Thyroid gland (tissue), 4 donors: ENCODE measurements at regions not wholly inside any gene's neighbourhood (a gene's known extent, or its start where the extent isn't known, plus 50 kb on each side); places are given as distances from the start of the nearest gene placed in this dataset.
"Not testable (repeated sequence)": the region's sequence is repeated elsewhere in the genome, so short reads cannot be mapped to it uniquely, and the experiment has no call there.

Source experiments
- DNase-seq, 2 donors: peaks; one replicate each; pipeline ENCODE4 v3.0.0-alpha.2; 2019
- H3K27ac ChIP-seq, 3 donors: fragments of 200-600 bp; sonication (generic); 1 replicate in 2 of 3; 2 replicates in 1 of 3; pipeline ENCODE4 v1.5.1; 2016 to 2019; ENCODE audit warnings: mild to moderate bottlenecking in 1 of 3, moderate library complexity in 1 of 3
- H3K27me3 ChIP-seq: fragments of 200-600 bp; sonication (generic); one replicate; pipeline ENCODE4 v1.5.1; 2019
- H3K36me3 ChIP-seq, 2 donors: fragments of 200-600 bp; sonication (generic); one replicate each; pipeline ENCODE4 v1.5.1; 2016 to 2019
- H3K4me1 ChIP-seq, 2 donors: fragments of 200-600 bp; sonication (generic); one replicate each; pipeline ENCODE4 v1.5.1; 2017 to 2019
- H3K4me3 ChIP-seq, 3 donors: fragments of 200-600 bp; sonication (generic); replicated peaks in 1 of 3; 1 replicate in 2 of 3; 2 replicates in 1 of 3; pipeline ENCODE4 v1.5.1; 2016; ENCODE audit warnings: mild to moderate bottlenecking in 1 of 3
- H3K9me3 ChIP-seq: fragments of 200-600 bp; sonication (generic); one replicate; pipeline ENCODE4 v1.5.1; 2017
- POLR2A ChIP-seq, 2 donors: fragments of 450-650 bp; IDR thresholded peaks; one replicate each; pipeline ENCODE4 v1.6.1; 2017; ENCODE audit warnings: antibody characterized with exemption in 2 of 2, mild to moderate bottlenecking in 2 of 2, moderate library complexity in 1 of 2
- WGBS, 2 donors: methylation state at CpG; one replicate each; pipeline ENCODE4 v1.1.5; 2017; 5-methylcytosine and 5-hydroxymethylcytosine counted together
- intact Hi-C: fragments of 100-400 bp; cut with DNase I; formaldehyde crosslinking; loops from one replicate; pipeline ENCODE4 v1.15.1; 2023
- TF ChIP-seq, protein P1 (sequence below), 6 experiments: fragments of 200-600 bp in 3 of 6; fragments of 450-650 bp in 3 of 6; sonication (generic) in 3 of 6; IDR thresholded peaks; one replicate each; pipeline ENCODE4 v1.5.1; 2016 to 2019; ENCODE audit warnings: antibody characterized with exemption in 6 of 6, mild to moderate bottlenecking in 2 of 6, inconsistent platforms in 1 of 6, moderate library complexity in 1 of 6

DNA sequence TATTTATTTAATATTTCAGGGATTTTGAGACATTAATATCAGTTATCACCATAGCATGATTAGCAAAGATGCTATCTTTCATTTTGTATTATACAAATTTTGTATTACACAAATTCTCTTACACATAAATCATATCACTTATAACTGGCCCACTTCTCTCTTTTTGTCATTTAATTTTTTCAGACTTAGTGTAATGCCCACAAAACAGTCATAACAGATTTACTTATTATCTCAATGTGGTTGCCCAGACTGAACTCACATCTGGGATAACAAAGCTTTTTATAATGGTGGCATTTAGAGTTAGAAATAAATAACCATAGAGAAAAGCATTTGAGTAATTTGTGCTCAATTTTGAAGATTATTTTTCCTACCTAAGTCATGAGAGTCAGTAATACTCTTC, 148.3 kb downstream of the TFAP2B start:
- no peak overlapping the region for H3K4me3 ChIP-seq
- H3K4me1 ChIP-seq: no peaks in the 10 kb centered on the region
- H3K27me3 ChIP-seq: no peaks in the 10 kb centered on the region
- no peaks in the 10 kb centered on the region for H3K36me3 ChIP-seq
- no peak for TF ChIP-seq POLR2A (IDR thresholded peaks at IDR 0.05)
- TF ChIP-seq, protein P1, sequence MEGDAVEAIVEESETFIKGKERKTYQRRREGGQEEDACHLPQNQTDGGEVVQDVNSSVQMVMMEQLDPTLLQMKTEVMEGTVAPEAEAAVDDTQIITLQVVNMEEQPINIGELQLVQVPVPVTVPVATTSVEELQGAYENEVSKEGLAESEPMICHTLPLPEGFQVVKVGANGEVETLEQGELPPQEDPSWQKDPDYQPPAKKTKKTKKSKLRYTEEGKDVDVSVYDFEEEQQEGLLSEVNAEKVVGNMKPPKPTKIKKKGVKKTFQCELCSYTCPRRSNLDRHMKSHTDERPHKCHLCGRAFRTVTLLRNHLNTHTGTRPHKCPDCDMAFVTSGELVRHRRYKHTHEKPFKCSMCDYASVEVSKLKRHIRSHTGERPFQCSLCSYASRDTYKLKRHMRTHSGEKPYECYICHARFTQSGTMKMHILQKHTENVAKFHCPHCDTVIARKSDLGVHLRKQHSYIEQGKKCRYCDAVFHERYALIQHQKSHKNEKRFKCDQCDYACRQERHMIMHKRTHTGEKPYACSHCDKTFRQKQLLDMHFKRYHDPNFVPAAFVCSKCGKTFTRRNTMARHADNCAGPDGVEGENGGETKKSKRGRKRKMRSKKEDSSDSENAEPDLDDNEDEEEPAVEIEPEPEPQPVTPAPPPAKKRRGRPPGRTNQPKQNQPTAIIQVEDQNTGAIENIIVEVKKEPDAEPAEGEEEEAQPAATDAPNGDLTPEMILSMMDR (IDR thresholded peaks at IDR 0.05): no peak
- no peak overlapping the region for H3K27ac ChIP-seq
- intact Hi-C loops: no loop called here
- no peaks in the 10 kb centered on the region for H3K9me3 ChIP-seq
- DNase-seq: no peak

DNA sequence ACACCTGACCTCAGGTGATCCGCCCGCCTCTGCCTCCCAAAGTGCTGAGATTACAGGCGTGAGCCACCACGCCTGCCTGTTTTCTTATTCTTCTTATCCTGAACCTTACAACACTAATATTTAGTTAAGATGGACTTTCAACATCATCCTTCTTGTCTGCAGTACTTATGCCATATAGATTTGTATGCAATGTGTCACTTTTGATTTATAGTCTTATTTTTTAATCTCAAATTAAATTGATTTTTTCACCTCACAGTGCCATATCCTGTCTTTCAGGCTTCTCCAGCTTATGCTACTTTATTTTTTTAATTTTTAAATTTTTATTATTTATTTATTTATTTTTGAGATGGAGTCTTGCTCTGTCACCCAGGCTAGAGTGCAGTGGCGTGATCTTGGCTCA, 149.6 kb downstream of the TFAP2B start:
- H3K27ac ChIP-seq, H3K27me3 ChIP-seq, DNase-seq, H3K36me3 ChIP-seq, H3K4me3 ChIP-seq, H3K4me1 ChIP-seq, H3K9me3 ChIP-seq, intact Hi-C loops: not testable (repeated sequence)
- 94 to 97% methylated on average over 5 of the region's 5 CpGs for WGBS, 2 donors

DNA sequence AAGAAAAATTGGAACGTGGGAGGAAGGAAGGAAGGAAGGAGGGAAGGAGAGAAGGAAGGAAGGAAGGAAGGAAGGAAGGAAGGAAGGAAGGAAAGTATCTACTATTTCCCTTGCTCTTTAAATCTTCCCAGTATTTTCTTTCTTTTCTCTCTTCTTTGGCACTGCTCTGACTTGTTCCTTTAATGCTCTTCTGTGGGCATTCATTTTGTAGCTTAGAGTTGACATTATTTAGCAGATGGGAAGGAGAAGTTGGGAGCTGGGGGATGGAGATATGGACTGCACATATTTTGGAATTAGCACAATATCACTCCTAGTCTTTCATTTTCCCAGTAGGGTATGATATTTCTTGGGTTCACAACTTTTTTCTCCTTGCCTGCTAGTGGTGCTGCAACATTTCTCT, 152.2 kb downstream of the TFAP2B start:
- Histone ChIP-seq H3K9me3 (no peaks in the 10 kb centered on the region), H3K27ac (no peak overlapping the region), H3K27me3 (no peaks in the 10 kb centered on the region), H3K36me3 (no peaks in the 10 kb centered on the region), H3K4me3 (no peak overlapping the region), H3K4me1 (no peaks in the 10 kb centered on the region)
- TF ChIP-seq, protein P1 (IDR thresholded peaks at IDR 0.05): no peak
- no peak for DNase-seq
- WGBS, 2 donors: 38 to 42% methylated on average over 1 of the region's 1 CpG
- intact Hi-C loops: no loop called here

DNA sequence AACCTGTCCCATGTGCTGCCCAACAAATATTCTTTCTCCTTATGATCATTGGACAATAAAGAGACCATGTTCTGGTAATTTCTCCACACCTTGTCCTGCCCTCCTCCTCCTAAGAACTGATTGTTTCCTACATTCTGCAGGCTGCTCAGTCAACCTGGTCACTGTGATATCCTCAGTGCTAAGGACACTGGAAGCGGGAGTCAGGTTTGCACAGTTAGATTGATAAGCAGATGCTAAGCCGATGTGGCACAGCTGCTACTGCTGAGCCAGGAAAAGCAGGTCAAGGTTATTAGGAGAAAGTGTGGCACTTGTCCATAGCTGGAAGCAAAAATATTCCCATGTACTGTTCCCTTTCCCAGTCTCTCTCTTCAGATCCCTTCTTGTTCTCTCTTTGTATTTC, 154.8 kb downstream of the TFAP2B start:
- intact Hi-C loops: no loop called here
- no peak overlapping the region for H3K4me3 ChIP-seq
- H3K27me3 ChIP-seq: no peaks in the 10 kb centered on the region
- TF ChIP-seq POLR2A (IDR thresholded peaks at IDR 0.05): no peak
- TF ChIP-seq, protein P1 (IDR thresholded peaks at IDR 0.05): no peak
- H3K9me3 ChIP-seq: no peaks in the 10 kb centered on the region
- 48 to 68% methylated on average over 2 of the region's 2 CpGs for WGBS, 2 donors
- H3K36me3 ChIP-seq: no peaks in the 10 kb centered on the region
- H3K27ac ChIP-seq: no peak overlapping the region
- no peak for DNase-seq
- no peaks in the 10 kb centered on the region for H3K4me1 ChIP-seq

DNA sequence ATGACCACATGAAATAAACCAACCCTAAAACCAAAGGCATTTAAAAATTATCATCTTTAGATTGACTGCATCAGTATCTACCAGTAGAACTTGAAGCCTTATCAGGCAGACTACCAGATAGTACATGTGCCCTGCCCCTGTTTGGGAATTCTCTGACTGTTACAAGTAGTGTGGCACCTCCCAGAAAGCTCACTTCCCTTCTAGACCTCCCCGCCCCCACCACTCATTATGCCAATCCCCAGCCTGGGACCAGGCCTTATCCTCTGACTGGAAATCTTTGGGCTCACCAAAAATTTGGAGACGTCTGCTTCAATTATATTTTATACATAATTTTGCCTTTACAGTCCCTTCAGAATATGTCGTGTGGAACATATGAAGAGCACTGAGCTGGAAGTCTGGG, 155.6 kb downstream of the TFAP2B start:
- TF ChIP-seq, protein P1 (IDR thresholded peaks at IDR 0.05): no peak
- TF ChIP-seq POLR2A (IDR thresholded peaks at IDR 0.05): no peak
- intact Hi-C loops: no loop called here
- no peaks in the 10 kb centered on the region for H3K36me3 ChIP-seq
- no peaks in the 10 kb centered on the region for H3K9me3 ChIP-seq
- no peaks in the 10 kb centered on the region for H3K27me3 ChIP-seq
- 83 to 85% methylated on average over 3 of the region's 3 CpGs for WGBS, 2 donors
- no peaks in the 10 kb centered on the region for H3K4me1 ChIP-seq
- no peak for DNase-seq
- H3K27ac ChIP-seq: no peak overlapping the region
- H3K4me3 ChIP-seq: no peak overlapping the region

DNA sequence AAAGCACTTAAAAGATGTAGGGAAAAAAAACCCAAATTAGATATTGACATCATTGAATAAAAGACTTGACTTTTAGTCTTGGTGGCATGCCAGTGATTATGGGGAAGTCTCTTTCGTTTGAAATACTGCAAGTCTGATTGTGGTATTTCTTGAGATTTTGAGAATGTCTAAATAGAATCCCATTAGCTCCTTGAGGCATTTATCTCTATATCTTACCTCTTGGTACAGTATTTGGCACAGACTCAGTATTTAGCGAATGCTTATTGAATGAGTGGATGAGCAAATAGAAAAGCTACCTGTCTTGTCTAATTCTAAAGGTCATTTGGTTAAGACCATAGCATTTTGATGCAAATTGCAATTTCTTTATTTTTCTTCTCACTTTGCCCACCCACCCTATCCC, 156.5 kb downstream of the TFAP2B start:
- no peak for TF ChIP-seq POLR2A (IDR thresholded peaks at IDR 0.05)
- TF ChIP-seq, protein P1 (IDR thresholded peaks at IDR 0.05): no peak
- H3K4me3 ChIP-seq: no peak overlapping the region
- intact Hi-C loops: no loop called here
- H3K36me3 ChIP-seq: no peaks in the 10 kb centered on the region
- no peaks in the 10 kb centered on the region for H3K4me1 ChIP-seq
- DNase-seq: no peak
- WGBS, 2 donors: 77 to 80% methylated on average over 2 of the region's 2 CpGs
- H3K9me3 ChIP-seq: no peaks in the 10 kb centered on the region
- no peak overlapping the region for H3K27ac ChIP-seq
- no peaks in the 10 kb centered on the region for H3K27me3 ChIP-seq
